NCI-H446 (cell line): ENCODE measurements at regions not wholly inside any gene's neighbourhood (a gene's known extent, or its start where the extent isn't known, plus 50 kb on each side); places are given as distances from the start of the nearest gene placed in this dataset.
A peak's percentile ranks its signal among the peaks of the same experiment; 100 is the strongest.
"Not testable (repeated sequence)": the region's sequence is repeated elsewhere in the genome, so short reads cannot be mapped to it uniquely, and the experiment has no call there.

Experiments used
- DNase-seq, 2 experiments: peaks; one replicate each; lab custom pipeline; 2025; lab: John Stamatoyannopoulos, UW

DNA sequence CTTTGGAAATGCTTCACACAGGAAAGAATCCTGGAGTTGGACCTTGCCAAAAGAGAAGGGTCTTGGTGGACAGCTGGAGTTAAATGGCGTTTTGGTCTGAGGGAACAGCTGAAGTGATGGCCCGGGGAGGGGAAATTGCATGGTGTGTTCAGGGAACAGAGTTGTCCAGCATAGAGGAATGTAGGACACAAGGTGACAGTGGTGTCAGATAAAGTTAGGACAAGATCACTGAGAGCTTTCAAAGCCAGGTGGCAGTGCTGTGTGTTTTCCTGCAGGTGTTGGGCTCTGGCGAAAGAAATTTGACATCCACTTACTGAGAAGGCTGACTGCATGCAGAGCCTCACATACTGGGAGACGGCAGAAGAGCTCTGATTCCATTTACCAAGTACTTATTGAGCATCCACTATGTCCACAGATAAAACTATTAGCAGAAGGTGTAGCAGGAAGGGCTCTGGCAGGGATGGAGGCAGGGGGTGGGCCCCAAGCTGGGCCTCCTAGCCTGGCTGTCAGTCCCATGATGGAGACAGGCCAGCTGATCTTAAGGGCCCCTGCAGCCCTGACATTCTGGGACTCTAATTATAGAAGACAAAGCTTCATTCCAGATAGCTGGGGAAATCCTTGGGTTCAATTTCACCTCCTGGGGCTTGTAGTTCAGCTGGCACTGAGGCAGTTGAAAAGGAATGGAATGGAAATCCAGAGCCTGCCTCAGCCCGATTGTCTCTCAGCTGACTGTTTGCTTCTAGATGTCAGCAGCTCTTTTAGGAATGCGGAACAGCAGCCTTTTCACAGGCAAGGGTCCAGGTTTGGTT, 150.2 kb upstream of the MAMLD1 start:
- no peak for DNase-seq

DNA sequence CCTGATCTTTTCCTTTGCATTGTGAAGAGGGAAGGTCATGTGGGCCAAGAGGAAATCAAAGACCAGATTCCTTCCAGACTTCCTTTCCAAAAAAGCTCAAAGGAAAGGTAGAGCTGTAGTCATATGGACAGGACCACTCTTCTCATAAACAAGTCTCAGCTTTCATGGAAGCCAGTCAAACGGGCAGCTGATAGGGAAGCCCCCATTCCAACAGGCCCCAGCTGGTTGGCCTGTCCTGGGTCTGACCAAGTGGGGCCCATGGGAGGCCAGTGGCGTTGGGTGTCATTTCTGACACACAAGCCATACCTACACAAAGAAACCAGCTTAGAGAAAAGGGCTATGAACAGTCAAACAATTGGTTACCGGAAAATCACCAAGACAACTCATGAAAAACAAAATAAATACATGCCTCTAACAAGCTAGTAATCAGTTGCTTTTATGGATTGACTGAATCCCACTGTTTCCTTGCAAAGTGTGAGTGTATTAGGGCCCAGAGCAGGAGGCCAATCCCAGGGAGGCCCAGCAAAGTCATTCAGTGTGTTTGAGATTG, 149.6 kb upstream of the MAMLD1 start:
- DNase-seq: no peak

DNA sequence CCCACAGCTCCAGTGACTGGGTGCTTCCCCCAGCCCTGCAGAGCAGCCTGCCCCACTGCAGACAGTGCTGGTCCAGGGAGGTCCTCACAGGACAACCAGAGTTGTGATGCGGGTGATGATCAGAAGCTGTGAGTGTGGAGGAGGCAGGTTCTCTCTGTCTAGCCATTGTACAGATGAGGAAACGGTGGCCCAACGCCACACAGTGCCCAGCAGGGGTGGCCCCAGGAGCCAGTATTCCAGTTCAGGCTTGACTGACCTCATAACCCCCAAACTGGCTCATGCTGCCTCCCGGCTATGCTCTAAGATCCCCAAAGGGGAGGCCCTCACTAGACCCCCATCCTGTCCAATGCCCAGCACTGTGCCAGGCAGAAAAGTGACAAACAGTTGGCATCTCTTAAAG, 147.1 kb upstream of the MAMLD1 start:
- not testable (repeated sequence) for DNase-seq

DNA sequence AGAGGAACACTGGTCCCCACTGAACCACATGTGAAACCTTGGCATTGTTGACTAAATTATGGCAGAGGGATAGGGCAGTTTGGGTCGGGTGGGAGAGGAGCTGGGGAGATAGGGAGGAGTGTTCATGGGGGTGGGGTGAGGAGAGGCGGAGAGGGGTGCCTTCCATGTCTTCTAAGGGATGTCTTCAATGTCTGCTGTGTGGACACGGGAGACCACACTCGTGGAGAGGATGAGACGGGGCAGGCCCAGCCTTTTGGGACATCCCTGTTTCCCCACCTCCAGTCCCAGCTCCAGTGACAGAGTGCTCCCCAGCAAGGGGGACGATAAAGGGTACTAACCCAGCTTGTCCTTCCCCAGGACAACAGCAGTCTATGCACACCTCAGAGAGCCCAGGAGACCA, 146.4 kb upstream of the MAMLD1 start:
- DNase-seq: no peak

DNA sequence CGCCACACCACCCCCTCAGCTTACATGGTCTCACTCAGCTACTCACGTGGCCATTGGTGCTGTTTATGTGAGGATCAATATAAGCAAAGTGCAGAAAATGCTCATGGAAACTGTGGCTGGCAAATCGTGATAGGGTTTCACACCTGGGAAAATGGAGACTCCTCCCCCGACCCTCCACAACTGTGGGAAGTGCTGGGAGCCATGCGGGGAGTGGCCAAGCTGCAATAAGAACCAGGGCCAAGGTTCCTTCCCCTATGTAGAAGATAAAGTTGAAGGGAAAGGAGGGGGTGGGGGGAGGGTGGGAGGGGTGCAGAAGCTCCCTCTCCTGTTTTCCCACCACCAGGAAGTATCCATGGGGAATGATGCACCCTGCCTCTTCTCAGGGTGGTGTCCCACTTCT, 145.5 kb upstream of the MAMLD1 start:
- no peak for DNase-seq

DNA sequence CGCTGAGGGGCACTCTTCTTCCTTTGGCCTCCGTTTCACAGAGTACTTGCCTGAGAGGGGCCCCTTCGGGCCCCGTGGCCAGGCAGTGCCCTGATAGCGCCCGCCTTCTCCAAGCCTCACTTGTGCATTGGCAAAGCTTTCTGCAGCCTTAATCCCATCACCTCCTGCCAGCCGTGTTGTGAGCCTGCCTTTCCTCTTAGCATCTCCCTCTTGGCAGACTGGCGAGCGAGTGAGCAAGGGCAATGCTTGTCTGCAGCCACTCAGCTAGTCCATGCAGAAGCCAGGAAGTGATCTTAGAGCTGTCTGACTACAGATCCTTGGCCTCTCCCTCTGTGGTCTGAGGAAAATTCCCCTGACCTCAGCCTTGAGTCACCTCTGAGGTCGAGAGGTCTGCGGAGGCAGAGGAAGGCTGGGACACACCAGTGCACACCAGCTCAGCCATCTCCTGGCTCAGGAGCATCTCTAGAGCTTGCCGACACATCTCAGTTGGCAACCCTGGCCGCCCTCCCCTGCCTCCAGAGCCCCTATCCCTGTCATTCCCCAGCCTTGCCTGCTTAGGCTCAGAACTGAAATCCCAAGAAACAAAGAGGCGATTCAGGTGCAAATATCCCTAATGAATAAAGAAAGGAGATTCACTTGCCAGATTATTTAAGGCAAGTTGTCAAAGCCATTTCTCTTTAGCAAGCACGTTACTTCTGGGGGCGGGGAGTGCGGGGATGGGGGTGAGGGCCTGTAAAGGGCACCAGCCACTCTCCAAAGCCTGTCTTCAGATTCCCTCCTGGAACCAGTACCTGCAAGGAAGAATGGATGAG, 143.5 kb upstream of the MAMLD1 start:
- no peak for DNase-seq

DNA sequence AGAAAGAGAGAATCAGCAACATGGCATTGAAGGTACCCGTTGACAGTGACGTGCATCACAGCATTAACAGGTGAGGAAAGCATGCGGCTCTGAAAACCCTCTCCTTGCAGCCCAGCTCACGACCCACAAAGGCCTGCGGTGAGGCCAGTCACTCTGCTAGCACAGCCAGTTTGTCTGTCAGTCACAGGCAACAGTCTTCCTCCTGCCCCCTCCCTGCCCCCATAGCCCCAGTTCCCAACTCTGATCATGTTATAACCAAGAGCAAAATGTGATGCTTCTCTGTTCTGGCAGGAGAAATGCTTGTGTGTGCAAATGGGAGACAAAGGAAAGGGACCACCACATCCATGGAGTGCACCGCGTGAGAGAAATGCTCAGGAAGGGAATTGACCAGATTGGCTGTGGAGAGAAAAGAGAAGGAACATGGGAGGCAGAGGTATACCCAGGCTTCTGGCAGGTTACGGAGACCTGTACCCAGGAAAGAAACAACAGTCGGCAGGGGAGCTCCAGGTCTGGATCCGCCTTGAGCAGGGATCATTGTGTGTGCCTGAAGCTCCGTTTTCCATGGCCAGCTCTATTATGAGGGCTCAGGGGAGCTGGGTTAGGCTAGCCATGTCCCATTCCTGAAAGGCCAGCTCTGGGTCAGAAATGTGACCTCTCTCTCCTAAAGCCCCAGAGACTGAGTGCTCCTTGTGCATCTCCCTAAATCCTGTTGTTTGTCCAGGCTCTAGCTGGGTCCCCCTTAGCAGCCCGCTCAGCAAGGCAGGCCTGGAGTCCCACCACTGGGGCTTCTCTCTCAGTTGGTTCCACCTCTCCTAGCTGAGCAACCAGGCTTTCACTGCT, 139.7 kb upstream of the MAMLD1 start:
- DNase-seq: no peak

DNA sequence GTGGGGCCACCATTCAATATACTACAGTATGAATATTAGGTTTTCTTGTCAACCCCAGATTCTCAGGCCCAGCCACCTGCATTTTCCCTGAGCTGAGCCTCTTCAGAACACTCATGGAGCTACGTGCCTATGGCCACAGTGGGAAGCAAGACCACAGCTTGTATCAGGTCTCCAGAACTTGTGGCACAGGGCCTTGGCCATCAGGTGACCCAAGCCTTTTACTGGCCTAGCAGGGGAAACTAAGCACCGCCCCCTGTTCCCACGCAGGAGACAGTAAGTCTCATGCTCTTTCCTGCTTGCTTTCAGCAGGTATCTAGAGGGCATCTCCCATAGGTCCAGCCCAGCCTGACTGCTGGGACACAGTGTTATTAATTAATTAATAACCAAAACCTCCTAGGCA, 138.4 kb upstream of the MAMLD1 start:
- DNase-seq: no peak

DNA sequence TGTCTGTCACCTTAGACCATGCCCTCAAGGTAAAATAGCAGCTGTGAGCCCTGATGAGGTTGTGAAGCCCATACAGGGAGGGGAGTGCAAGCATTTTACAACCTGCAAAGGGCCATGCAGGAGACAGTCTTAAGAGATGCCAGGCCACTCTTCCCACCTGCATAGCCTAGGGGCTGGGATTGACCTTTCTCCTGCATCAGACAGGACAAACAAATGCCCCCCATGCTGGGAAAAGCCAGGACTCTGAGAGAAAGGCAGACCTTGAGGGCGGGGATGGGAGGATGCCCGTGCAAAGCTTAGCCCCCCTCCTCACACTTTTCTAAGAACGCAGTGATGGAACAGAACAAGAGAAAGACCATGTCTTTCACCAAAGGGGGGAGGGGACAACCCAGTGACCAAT, 137.9 kb upstream of the MAMLD1 start:
- no peak for DNase-seq

DNA sequence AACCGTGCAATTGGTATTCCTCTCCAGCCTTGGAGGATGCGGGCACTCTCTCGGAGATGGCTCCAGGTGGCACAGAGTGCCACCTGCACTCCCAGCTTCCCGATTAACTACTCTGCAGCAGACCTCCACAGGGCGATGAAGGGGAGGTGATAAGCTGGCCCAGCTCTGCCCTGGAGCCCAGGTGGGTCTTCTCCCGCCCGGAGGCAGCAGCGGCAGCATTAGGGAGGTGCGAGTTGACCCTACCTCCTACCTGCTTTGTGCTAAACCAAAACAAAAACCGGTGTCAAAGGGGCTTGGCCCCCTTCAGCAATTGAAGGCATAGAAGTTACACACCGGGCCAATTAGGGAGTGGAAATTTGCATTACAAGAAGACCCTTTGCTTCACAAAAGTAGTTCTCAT, 137.4 kb upstream of the MAMLD1 start:
- no peak for DNase-seq

DNA sequence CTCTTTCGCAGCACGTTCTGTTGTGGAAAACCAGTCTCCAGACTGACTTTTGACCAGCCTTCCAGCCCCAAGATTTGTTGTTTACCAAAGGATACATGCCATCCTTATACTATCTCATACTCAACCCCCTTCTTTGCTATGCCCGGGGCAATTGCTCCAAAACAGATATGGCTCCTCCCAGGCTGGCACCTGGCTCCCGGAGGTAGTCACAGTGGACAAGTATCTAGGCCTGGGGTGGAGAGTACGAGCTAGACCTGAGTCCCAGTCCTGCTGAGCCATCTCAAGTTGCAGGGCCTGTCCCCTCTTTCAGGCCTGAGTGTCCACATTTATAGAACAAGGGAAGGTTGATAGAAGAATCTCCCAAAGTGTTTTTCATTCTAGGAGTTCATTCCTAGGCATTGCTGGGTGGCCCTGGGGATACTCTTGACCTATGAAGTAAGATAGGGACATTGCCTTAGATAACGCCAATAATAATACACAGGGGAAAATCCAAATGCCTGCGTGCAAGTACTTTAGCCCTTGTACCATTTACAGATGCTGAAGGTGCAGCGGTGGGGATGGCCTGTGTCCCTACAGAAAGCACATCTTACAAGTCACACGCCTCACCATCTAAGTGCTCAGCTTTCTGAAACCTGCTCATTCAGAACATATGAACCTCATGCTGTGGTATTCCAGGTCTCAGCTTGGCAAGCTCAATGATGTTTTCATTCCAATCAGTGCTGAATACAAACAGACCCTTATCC, 136.7 kb upstream of the MAMLD1 start:
- no peak for DNase-seq

DNA sequence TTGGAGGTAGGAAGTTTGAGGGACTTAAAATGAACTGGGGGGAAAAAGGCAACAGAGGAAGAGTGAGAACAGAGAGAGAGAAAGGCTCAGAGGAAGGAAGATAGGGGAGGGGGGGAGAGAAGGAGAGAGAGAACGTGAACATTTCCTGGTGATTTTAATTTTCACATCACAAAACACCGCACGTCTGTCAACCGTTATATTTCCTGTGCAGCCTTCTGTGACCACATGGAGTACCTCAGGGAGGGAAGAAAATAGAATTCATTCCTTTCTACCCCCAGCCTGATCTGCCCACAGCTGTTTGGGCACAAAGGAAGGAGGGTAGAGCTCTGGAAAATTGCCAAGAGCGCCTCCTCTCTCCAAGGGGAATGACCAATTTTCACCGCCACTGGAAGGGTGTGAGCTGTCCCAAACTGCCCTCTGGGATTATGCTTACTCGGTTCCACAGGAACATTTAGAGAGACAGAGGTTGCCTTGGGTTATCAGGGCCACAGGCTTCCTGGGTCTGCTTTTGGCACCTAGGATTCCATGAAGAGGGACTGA, 135.7 kb upstream of the MAMLD1 start:
- no peak for DNase-seq

DNA sequence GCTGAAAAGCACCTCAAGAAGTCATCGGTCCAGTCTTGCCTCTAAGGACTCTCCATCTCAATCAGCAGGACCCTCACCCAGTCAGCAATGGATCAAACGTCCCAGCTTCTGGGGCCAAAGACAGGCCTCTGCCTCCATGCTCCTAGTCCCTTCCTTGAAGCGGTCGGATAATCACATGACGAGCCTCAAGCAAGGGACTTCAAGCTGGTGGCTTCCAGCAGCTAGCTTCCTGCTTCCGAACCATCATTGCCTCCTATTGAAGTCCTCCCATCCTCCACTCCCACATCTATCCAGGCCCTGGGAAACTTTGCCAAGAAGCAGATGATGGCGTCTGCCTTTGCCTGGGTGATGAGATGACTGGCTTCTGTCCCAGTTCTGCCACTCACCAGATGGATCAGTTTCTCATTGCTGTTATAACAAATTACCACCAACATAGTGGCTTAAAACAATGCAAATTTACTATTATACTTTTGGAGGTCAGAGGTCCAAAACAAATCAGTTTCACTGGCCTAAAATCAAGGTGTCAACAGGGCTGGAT, 135.2 kb upstream of the MAMLD1 start:
- DNase-seq: peak; percentile 4 to 74

DNA sequence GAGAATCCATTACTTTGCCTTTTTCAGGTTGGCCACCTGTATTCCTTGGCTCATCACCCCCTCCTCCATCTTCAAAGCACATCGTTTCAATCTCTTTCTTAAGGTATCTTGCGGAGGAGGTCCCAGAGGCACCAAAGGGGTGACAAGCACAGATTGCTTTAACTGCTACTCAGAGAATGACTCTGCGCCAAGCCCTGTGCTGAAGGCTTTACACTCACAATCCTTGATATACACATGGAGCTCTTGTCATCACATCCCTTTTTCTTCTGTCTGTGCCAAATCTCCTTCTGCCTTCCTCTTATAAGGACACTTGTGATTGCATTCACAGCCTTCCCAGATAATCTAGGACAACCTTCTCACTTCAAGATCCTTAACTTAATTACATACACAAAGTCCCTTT, 134.7 kb upstream of the MAMLD1 start:
- no peak for DNase-seq

DNA sequence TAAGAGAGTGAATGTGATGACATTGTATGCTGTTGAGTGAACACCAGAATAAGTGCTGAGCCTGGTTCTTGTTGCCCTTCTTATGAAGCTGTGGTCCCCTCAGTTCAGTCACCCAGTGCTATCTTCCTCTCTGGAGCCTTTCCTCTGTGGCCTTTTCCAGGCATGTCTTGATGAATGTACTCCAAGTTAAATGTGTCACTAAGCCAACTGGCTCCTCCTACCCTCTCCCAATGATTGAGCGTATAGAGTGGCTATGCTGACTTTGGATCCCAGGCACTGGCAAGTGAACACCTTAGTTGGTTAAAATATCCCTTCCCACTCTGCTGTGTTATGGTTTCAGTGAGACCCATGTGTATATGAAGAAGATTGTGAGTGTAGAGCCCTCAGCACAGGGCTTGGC, 134.1 kb upstream of the MAMLD1 start:
- DNase-seq: no peak

DNA sequence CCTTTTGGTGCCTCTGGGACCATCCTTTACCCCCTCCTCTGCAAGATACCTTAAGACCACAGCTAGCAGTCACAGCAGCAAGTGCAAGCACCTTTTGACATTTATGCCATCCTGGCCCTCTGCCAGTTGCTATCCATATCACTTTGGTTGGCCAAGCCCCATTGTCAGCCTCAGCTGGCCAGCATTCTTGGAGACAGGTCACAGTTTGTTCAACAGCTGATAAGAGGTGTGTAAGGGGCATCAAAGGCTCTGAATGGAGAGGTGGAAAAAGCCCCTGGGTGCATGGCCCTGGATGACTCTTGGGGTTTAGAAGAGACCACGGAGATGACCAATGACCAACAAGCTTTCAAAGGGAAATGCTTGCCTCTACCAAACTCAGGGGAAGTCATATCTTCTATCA, 133.6 kb upstream of the MAMLD1 start:
- DNase-seq: no peak

DNA sequence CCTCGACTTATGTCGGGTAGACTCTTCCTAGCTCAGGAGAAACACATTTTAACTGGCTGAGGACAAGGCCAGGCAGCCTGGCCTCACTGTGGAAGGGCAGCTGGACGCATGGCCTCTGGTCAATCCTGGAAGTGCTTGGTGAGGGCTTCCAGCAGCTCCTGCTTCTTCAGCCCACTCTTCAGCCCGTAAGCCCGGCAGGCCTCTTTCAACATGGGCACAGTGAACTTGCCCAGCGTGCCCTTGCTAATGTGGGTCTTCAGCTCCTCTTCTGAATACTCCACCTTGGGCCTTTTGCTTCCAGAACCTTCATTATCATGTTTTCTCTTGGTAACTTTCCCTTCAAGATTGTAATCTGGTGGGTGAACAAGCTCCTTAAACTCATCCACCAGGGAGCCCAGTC, 132.2 kb upstream of the MAMLD1 start:
- DNase-seq: not testable (repeated sequence)

DNA sequence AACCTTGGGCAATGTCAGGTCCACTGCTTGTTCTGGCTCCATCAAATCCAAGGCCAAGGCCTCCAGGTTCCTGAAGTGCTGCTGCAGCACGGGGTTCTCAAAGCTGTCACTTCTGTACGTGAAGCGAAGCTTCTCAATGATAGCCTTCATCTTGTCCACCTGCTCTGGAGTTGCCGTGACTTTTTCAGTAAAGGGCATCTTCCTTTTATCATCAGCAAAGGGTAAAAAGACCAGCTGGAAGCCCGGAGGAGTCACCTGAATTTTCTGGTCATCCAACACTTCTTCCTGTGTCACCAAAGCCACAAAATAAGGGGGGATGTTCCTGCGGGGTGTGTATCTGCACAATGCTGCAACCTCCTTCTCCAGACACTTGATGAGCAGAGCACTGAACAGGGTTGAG, 131.7 kb upstream of the MAMLD1 start:
- DNase-seq: not testable (repeated sequence)

DNA sequence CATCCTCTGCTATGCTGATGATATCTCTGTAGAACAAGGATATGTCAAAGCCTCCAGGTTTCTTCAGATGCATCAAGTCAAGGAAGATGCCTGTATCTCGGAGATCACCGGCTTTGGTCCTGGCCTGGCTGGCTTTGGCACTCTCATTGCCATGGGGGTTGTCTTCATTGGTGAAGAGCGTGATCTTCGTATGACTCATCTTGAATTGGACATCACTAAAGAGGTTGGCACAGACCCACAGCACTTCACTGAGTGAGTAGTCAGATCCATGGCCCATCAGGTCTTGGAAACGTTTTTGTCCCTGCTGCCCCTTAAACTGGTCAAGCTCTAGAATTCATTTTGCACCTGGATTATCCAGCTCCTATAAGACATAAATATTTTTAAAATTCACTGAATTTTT, 130.9 kb upstream of the MAMLD1 start:
- DNase-seq: not testable (repeated sequence)

DNA sequence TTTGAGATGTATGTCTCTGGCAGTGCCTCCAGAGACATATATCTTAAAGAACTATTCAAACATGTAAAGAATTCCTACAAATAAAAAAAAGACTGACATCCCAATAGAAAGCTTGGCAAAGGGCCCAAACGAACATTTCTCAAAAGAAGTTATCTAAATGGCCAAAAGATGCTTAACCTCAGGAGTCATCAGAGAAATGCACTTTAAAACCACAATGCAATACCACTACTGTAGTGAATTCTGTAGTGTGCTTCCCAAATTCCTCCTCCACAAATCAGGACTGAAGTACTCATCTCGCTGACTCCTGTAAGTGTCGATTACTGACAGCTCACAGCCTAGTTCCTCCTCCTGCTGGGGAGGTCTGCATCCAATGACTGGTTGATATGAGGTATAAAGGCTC, 129.0 kb upstream of the MAMLD1 start:
- DNase-seq: no peak

DNA sequence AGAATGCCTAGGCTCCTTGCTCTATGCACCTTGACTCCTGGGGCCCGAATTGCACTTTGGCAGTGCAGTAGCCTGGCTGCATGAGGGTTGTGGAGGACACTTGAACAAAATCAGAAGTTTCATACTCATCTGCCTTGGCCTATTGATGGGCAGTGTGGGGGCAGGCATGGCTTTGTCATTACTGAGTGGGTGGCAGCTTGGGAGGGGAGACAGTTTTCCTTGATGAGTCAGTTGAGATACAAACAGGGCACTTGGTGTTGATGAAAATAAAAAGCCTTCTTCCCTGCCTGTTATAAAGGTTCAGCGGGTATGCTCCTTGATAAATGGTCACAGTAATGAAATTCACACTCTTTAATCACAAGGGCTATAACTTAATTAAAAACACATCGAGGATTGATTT, 126.8 kb upstream of the MAMLD1 start:
- no peak for DNase-seq
